ENCODE measurements at regions not wholly inside any gene's neighbourhood (a gene's known extent, or its start where the extent isn't known, plus 50 kb on each side); places are given as distances from the start of the nearest gene placed in this dataset.
"Not testable (repeated sequence)": the region's sequence is repeated elsewhere in the genome, so short reads cannot be mapped to it uniquely, and the experiment has no call there.

- no peak overlapping the region for H3K9ac ChIP-seq (ENCODE audit: low read depth, low read length)
Measured at GRCh38 chrX:45621376-45622041, 420.8 kb upstream of the DIPK2B start.

DNA sequence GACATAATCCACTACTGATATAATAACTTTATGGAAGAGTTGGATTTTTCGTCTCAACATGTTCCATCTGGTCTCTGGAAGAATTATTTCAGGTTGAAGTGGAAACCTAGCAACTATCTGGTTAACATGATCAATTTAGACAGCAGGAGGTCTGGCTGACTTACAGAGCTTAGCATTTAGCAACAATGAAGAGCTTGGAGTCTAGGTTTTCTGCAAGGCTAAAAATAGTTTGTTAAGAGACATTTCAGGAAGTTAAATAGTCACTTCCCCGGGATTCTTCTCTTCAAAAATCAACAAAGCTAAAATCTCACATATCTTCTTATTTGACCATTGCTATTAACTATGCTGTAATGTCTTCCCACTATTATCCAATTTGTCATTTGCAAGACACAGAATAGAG, 418.6 kb upstream of the DIPK2B start:
- Histone ChIP-seq H3K4me2 (ENCODE audit: insufficient read depth, low read length) (no peak overlapping the region), H3K27me3 (ENCODE audit: insufficient read depth, low read length, poor library complexity) (no peaks in the 10 kb centered on the region), H3K4me1 (ENCODE audit: insufficient read depth, low read length) (no peaks in the 10 kb centered on the region), H3K9ac (ENCODE audit: low read depth, low read length) (no peak overlapping the region), H3K27ac (ENCODE audit: low read length) (no peak overlapping the region), H3K4me3 (ENCODE audit: low read depth in 1 of 2, low read length in 2 of 2) (no peak overlapping the region), H2AFZ (ENCODE audit: low read depth, low read length) (no peak overlapping the region), H3K9me3 (ENCODE audit: insufficient read depth, low read length, severe bottlenecking) (no peaks in the 10 kb centered on the region), H3K36me3 (ENCODE audit: insufficient read depth, low read length) (no peaks in the 10 kb centered on the region), H4K20me1 (ENCODE audit: insufficient read depth, low read length) (no peaks in the 10 kb centered on the region), H3K79me2 (ENCODE audit: insufficient read depth, low read length) (no peaks in the 10 kb centered on the region)
- DNase-seq = no peak
- TF ChIP-seq, protein P1, sequence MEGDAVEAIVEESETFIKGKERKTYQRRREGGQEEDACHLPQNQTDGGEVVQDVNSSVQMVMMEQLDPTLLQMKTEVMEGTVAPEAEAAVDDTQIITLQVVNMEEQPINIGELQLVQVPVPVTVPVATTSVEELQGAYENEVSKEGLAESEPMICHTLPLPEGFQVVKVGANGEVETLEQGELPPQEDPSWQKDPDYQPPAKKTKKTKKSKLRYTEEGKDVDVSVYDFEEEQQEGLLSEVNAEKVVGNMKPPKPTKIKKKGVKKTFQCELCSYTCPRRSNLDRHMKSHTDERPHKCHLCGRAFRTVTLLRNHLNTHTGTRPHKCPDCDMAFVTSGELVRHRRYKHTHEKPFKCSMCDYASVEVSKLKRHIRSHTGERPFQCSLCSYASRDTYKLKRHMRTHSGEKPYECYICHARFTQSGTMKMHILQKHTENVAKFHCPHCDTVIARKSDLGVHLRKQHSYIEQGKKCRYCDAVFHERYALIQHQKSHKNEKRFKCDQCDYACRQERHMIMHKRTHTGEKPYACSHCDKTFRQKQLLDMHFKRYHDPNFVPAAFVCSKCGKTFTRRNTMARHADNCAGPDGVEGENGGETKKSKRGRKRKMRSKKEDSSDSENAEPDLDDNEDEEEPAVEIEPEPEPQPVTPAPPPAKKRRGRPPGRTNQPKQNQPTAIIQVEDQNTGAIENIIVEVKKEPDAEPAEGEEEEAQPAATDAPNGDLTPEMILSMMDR (IDR thresholded peaks at IDR 0.05; ENCODE audit: borderline replicate concordance, extremely low read depth, low read length, poor library complexity, severe bottlenecking) = no peak
- no peak for TF ChIP-seq EZH2 (IDR thresholded peaks at IDR 0.05; ENCODE audit: borderline replicate concordance, low read depth, low read length, severe bottlenecking)
- ATAC-seq (ENCODE audit: insufficient read depth, low read depth) = no peak

More at GRCh38 chrX:45621376-45622041, 420.8 kb upstream of the DIPK2B start:
- H3K36me3 ChIP-seq (ENCODE audit: insufficient read depth, low read length) = no peaks in the 10 kb centered on the region
- DNase-seq (no peak), ATAC-seq (ENCODE audit: insufficient read depth, low read depth) (no peak)
- no peak overlapping the region for H3K27ac ChIP-seq (ENCODE audit: low read length)
- no peaks in the 10 kb centered on the region for H3K27me3 ChIP-seq (ENCODE audit: insufficient read depth, low read length, poor library complexity)
- no peaks in the 10 kb centered on the region for H4K20me1 ChIP-seq (ENCODE audit: insufficient read depth, low read length)
- TF ChIP-seq, protein P1 (IDR thresholded peaks at IDR 0.05; ENCODE audit: borderline replicate concordance, extremely low read depth, low read length, poor library complexity, severe bottlenecking) = no peak
- TF ChIP-seq EZH2 (IDR thresholded peaks at IDR 0.05; ENCODE audit: borderline replicate concordance, low read depth, low read length, severe bottlenecking) = no peak
- H3K79me2 ChIP-seq (ENCODE audit: insufficient read depth, low read length) = no peaks in the 10 kb centered on the region
- H3K9me3 ChIP-seq (ENCODE audit: insufficient read depth, low read length, severe bottlenecking) = no peaks in the 10 kb centered on the region
- H3K4me2 ChIP-seq (ENCODE audit: insufficient read depth, low read length) = no peak overlapping the region
- H3K4me1 ChIP-seq (ENCODE audit: insufficient read depth, low read length) = no peaks in the 10 kb centered on the region
- H2AFZ ChIP-seq (ENCODE audit: low read depth, low read length) = no peak overlapping the region
- H3K4me3 ChIP-seq (ENCODE audit: low read depth in 1 of 2, low read length in 2 of 2) = no peak overlapping the region

GRCh38 chrX:45615591-45615990, 414.9 kb upstream of the DIPK2B start:
- not testable (repeated sequence) for H3K4me2 ChIP-seq (ENCODE audit: insufficient read depth, low read length); ATAC-seq (ENCODE audit: insufficient read depth, low read depth); H3K9ac ChIP-seq (ENCODE audit: low read depth, low read length); H4K20me1 ChIP-seq (ENCODE audit: insufficient read depth, low read length); H2AFZ ChIP-seq (ENCODE audit: low read depth, low read length); DNase-seq; H3K9me3 ChIP-seq (ENCODE audit: insufficient read depth, low read length, severe bottlenecking); H3K27ac ChIP-seq (ENCODE audit: low read length); H3K4me3 ChIP-seq (ENCODE audit: low read depth in 1 of 2, low read length in 2 of 2); H3K4me1 ChIP-seq (ENCODE audit: insufficient read depth, low read length); H3K36me3 ChIP-seq (ENCODE audit: insufficient read depth, low read length); H3K79me2 ChIP-seq (ENCODE audit: insufficient read depth, low read length); H3K27me3 ChIP-seq (ENCODE audit: insufficient read depth, low read length, poor library complexity)

DNA sequence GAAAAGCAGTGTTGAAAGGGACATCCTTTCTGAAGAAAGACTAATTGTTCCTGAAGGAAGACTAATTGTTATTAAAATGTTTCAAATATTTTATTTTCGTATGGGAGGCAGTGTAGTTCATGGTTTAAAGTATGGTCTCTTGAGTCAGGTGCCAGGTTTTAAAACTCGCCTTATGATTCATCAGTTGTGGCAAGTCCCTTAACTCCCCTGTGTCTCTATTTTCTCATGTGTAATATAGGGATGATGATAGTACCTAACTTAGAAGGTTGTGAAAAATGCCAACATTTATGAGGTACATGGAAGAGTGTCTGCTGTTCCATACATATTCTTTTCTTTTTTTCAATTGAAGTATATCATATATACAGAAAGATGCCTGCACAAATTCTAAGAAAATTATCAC, 414.2 kb upstream of the DIPK2B start:
- H3K27ac ChIP-seq (ENCODE audit: low read length) = no peak overlapping the region
- no peaks in the 10 kb centered on the region for H4K20me1 ChIP-seq (ENCODE audit: insufficient read depth, low read length)
- ATAC-seq (ENCODE audit: insufficient read depth, low read depth) = no peak
- H3K27me3 ChIP-seq (ENCODE audit: insufficient read depth, low read length, poor library complexity) = no peaks in the 10 kb centered on the region
- no peaks in the 10 kb centered on the region for H3K36me3 ChIP-seq (ENCODE audit: insufficient read depth, low read length)
- H3K4me1 ChIP-seq (ENCODE audit: insufficient read depth, low read length) = no peaks in the 10 kb centered on the region
- no peak overlapping the region for H2AFZ ChIP-seq (ENCODE audit: low read depth, low read length)
- H3K9ac ChIP-seq (ENCODE audit: low read depth, low read length) = no peak overlapping the region
- no peak for TF ChIP-seq EZH2 (IDR thresholded peaks at IDR 0.05; ENCODE audit: borderline replicate concordance, low read depth, low read length, severe bottlenecking)
- TF ChIP-seq, protein P1 (IDR thresholded peaks at IDR 0.05; ENCODE audit: borderline replicate concordance, extremely low read depth, low read length, poor library complexity, severe bottlenecking) = no peak
- no peaks in the 10 kb centered on the region for H3K9me3 ChIP-seq (ENCODE audit: insufficient read depth, low read length, severe bottlenecking)
- no peak for DNase-seq
- H3K79me2 ChIP-seq (ENCODE audit: insufficient read depth, low read length) = no peaks in the 10 kb centered on the region
- H3K4me2 ChIP-seq (ENCODE audit: insufficient read depth, low read length) = no peak overlapping the region
- no peak overlapping the region for H3K4me3 ChIP-seq (ENCODE audit: low read depth in 1 of 2, low read length in 2 of 2)
